ENCODE measurements at regions not wholly inside any gene's neighbourhood (a gene's known extent, or its start where the extent isn't known, plus 50 kb on each side); places are given as distances from the start of the nearest gene placed in this dataset.

- intact Hi-C loops (cut with DNase I): no loop called here
- ATAC-seq (no peak), DNase-seq (ENCODE audit: missing footprints) (no peak)
Observed at GRCh38 chr18:75554644-75555185, 127.2 kb upstream of the SMIM21 start.

- ATAC-seq (no peak), DNase-seq (ENCODE audit: missing footprints) (no peak)
- intact Hi-C loops (cut with DNase I): no loop called here
Observed at GRCh38 chr18:75554176-75554575, 126.7 kb upstream of the SMIM21 start.

- ATAC-seq (no peak), DNase-seq (ENCODE audit: missing footprints) (no peak)
- intact Hi-C loops (cut with DNase I): no loop called here
Observed at GRCh38 chr18:75553021-75553420, 125.5 kb upstream of the SMIM21 start.

GRCh38 chr18:75551071-75551470 lies 123.6 kb upstream of the SMIM21 start:
- intact Hi-C loops (cut with DNase I): no loop called here
- no peak for DNase-seq (ENCODE audit: missing footprints)
- ATAC-seq: no peak

GRCh38 chr18:75548353-75548905 lies 120.9 kb upstream of the SMIM21 start:
- DNase-seq (ENCODE audit: missing footprints) (no peak), ATAC-seq (no peak)
- intact Hi-C loops (cut with DNase I): no loop called here

- no peak for ATAC-seq
- intact Hi-C loops (cut with DNase I): no loop called here
- DNase-seq (ENCODE audit: missing footprints): no peak
Observed at GRCh38 chr18:75546964-75547363, 119.5 kb upstream of the SMIM21 start.

GRCh38 chr18:75545189-75545588 lies 117.7 kb upstream of the SMIM21 start:
- DNase-seq (ENCODE audit: missing footprints) (no peak), ATAC-seq (no peak)
- intact Hi-C loops (cut with DNase I): no loop called here

- DNase-seq (ENCODE audit: missing footprints): no peak
- no peak for ATAC-seq
- intact Hi-C loops (cut with DNase I): no loop called here
Observed at GRCh38 chr18:75544496-75544895, 117.0 kb upstream of the SMIM21 start.

GRCh38 chr18:75544051-75544481 lies 116.6 kb upstream of the SMIM21 start:
- DNase-seq (ENCODE audit: missing footprints): no peak
- no peak for ATAC-seq
- intact Hi-C loops (cut with DNase I): no loop called here

GRCh38 chr18:75538727-75539126 lies 111.2 kb upstream of the SMIM21 start:
- DNase-seq (ENCODE audit: missing footprints) (no peak), ATAC-seq (peak; percentile 92)
- intact Hi-C loops (cut with DNase I): no loop called here

GRCh38 chr18:75533950-75534349 lies 106.4 kb upstream of the SMIM21 start:
- intact Hi-C loops (cut with DNase I): no loop called here
- no peak for ATAC-seq
- DNase-seq (ENCODE audit: missing footprints): no peak

- ATAC-seq (no peak), DNase-seq (ENCODE audit: missing footprints) (no peak)
- intact Hi-C loops (cut with DNase I): no loop called here
Observed at GRCh38 chr18:75533209-75533608, 105.7 kb upstream of the SMIM21 start.

- DNase-seq (ENCODE audit: missing footprints) (no peak), ATAC-seq (no peak)
- intact Hi-C loops (cut with DNase I): no loop called here
Observed at GRCh38 chr18:75531851-75532459, 104.5 kb upstream of the SMIM21 start.

GRCh38 chr18:75531212-75531850 lies 103.8 kb upstream of the SMIM21 start:
- intact Hi-C loops (cut with DNase I): no loop called here
- no peak for DNase-seq (ENCODE audit: missing footprints)
- no peak for ATAC-seq

GRCh38 chr18:75530566-75531211 lies 103.2 kb upstream of the SMIM21 start:
- DNase-seq (ENCODE audit: missing footprints) (no peak), ATAC-seq (peak; percentile 86)
- intact Hi-C loops (cut with DNase I): no loop called here

GRCh38 chr18:75530118-75530517 lies 102.6 kb upstream of the SMIM21 start:
- ATAC-seq: no peak
- intact Hi-C loops (cut with DNase I): no loop called here
- DNase-seq (ENCODE audit: missing footprints): no peak

GRCh38 chr18:75529394-75529793 lies 101.9 kb upstream of the SMIM21 start:
- DNase-seq (ENCODE audit: missing footprints) (no peak), ATAC-seq (no peak)
- intact Hi-C loops (cut with DNase I): no loop called here

GRCh38 chr18:75527848-75528685 lies 100.6 kb upstream of the SMIM21 start:
- intact Hi-C loops (cut with DNase I): no loop called here
- ATAC-seq: no peak
- no peak for DNase-seq (ENCODE audit: missing footprints)

GRCh38 chr18:75526038-75526437 lies 98.5 kb upstream of the SMIM21 start:
- intact Hi-C loops (cut with DNase I): no loop called here
- no peak for DNase-seq (ENCODE audit: missing footprints)
- ATAC-seq: no peak
